Endothelial cell of umbilical vein (primary cell): ENCODE measurements at regions not wholly inside any gene's neighbourhood (a gene's known extent, or its start where the extent isn't known, plus 50 kb on each side); places are given as distances from the start of the nearest gene placed in this dataset.

Source experiments
- CTCF ChIP-seq, 2 donors: IDR thresholded peaks; 1 replicate in 1 of 2; 2 replicates in 1 of 2; pipeline ENCODE4 v1.5.1; 2011; ENCODE audit warnings: low read length in 2 of 2, mild to moderate bottlenecking in 2 of 2, moderate library complexity in 2 of 2, control low read depth in 1 of 2, inconsistent platforms in 1 of 2, low read depth in 1 of 2; ENCODE audit not compliant: insufficient read depth in 1 of 2; ENCODE audit errors: extremely low read depth in 1 of 2
- MYC ChIP-seq: IDR thresholded peaks from one replicate; pipeline ENCODE4 v1.6.1; 2011; ENCODE audit warnings: mild to moderate bottlenecking, low read depth, low read length
- POLR2A ChIP-seq: IDR thresholded peaks from 2 replicates; pipeline ENCODE4 v1.6.1; 2012; ENCODE audit warnings: low read depth, mild to moderate bottlenecking, control low read depth, low read length
- POLR2AphosphoS5 ChIP-seq: IDR thresholded peaks from 2 replicates; pipeline ENCODE4 v1.6.1; 2012; ENCODE audit warnings: low read depth, mild to moderate bottlenecking, control low read depth, low read length, moderate library complexity; ENCODE audit not compliant: insufficient read depth

GRCh38 chrX:6718766-6719165 is 183.8 kb upstream of the VCX3A start:
- TF ChIP-seq MYC, result no peak
- no peak for TF ChIP-seq CTCF (IDR thresholded peaks at IDR 0.05; ENCODE audit: extremely low read depth in 1 of 2, insufficient read depth in 1 of 2, low read depth in 1 of 2, low read length in 2 of 2)
- TF ChIP-seq POLR2AphosphoS5, result no peak
- no peak for TF ChIP-seq POLR2A
